Smooth muscle cell (in vitro differentiated cells): ENCODE measurements at regions not wholly inside any gene's neighbourhood (a gene's known extent, or its start where the extent isn't known, plus 50 kb on each side); places are given as distances from the start of the nearest gene placed in this dataset.

Experiments used
- DNase-seq: peaks from one replicate; lab custom pipeline; 2025; ENCODE audit not compliant: unreplicated experiment; lab: John Stamatoyannopoulos, UW
- H2AFZ ChIP-seq: fragments of 200-600 bp; sonication (generic); 2 replicates; pipeline ENCODE4 v1.6.0; 2016; ENCODE audit warnings: antibody characterized with exemption, low read depth, mild to moderate bottlenecking
- H3F3A ChIP-seq: fragments of 200-600 bp; sonication (generic); 2 replicates; pipeline ENCODE4 v1.6.0; 2017; ENCODE audit warnings: antibody characterized with exemption, low read depth
- H3K27ac ChIP-seq: fragments of 200-600 bp; sonication (generic); 2 replicates; pipeline ENCODE4 v1.5.1; 2016; ENCODE audit warnings: low read depth, mild to moderate bottlenecking
- H3K27me3 ChIP-seq: fragments of 200-600 bp; sonication (generic); 2 replicates; pipeline ENCODE4 v1.6.1; 2016; ENCODE audit warnings: low read depth, mild to moderate bottlenecking
- H3K36me3 ChIP-seq: fragments of 200-600 bp; sonication (generic); 2 replicates; pipeline ENCODE4 v1.5.1; 2016; ENCODE audit warnings: low read depth
- H3K4me1 ChIP-seq: fragments of 200-600 bp; sonication (generic); 2 replicates; pipeline ENCODE4 v1.5.1; 2016; ENCODE audit warnings: low read depth
- H3K4me2 ChIP-seq: fragments of 200-600 bp; sonication (generic); 2 replicates; pipeline ENCODE4 v1.6.0; 2016; ENCODE audit warnings: mild to moderate bottlenecking
- H3K4me3 ChIP-seq: fragments of 200-600 bp; sonication (generic); 2 replicates; pipeline ENCODE4 v1.5.1; 2016; ENCODE audit warnings: mild to moderate bottlenecking
- H3K79me2 ChIP-seq: fragments of 200-600 bp; sonication (generic); 2 replicates; pipeline ENCODE4 v1.6.0; 2016; ENCODE audit warnings: low read depth, mild to moderate bottlenecking
- H3K9ac ChIP-seq: fragments of 200-600 bp; sonication (generic); 2 replicates; pipeline ENCODE4 v1.6.0; 2016; ENCODE audit warnings: low read depth
- H3K9me3 ChIP-seq: fragments of 200-600 bp; sonication (generic); replicated peaks from 2 replicates; pipeline ENCODE4 v1.5.1; 2016; ENCODE audit warnings: low read depth
- H4K20me1 ChIP-seq: fragments of 200-600 bp; sonication (generic); 2 replicates; pipeline ENCODE4 v1.6.0; 2016; ENCODE audit warnings: low read depth
- CTCF ChIP-seq: fragments of 200-600 bp; sonication (generic); IDR thresholded peaks from 2 replicates; pipeline ENCODE4 v1.5.1; 2017; ENCODE audit warnings: borderline replicate concordance, mild to moderate bottlenecking, antibody characterized with exemption; ENCODE audit not compliant: insufficient read depth, poor library complexity, severe bottlenecking
- WGBS: methylation state at CpG from one replicate; pipeline ENCODE4 v1.1.7; 2016; ENCODE audit warnings: low lambda C conversion rate; 5-methylcytosine and 5-hydroxymethylcytosine counted together

- no peaks in the 10 kb centered on the region for H3K4me1 ChIP-seq
- H3F3A ChIP-seq, result no peaks in the 10 kb centered on the region
- no peaks in the 10 kb centered on the region for H3K9me3 ChIP-seq
- H3K27me3 ChIP-seq, result no peaks in the 10 kb centered on the region
- H3K79me2 ChIP-seq, result no peaks in the 10 kb centered on the region
- 93% methylated on average over 12 of the region's 12 CpGs for WGBS
- H3K4me2 ChIP-seq, result no peak overlapping the region
- no peak overlapping the region for H2AFZ ChIP-seq
- H4K20me1 ChIP-seq, result no peaks in the 10 kb centered on the region
- TF ChIP-seq CTCF, result no peak
- no peak overlapping the region for H3K4me3 ChIP-seq
- no peak overlapping the region for H3K27ac ChIP-seq
- H3K9ac ChIP-seq, result no peak overlapping the region
- no peak for DNase-seq
- H3K36me3 ChIP-seq, result no peaks in the 10 kb centered on the region
Measured at GRCh38 chr10:128814024-128814423, 653.0 kb upstream of the MGMT start.

- Histone ChIP-seq H3K9ac (no peak overlapping the region), H4K20me1 (no peaks in the 10 kb centered on the region), H2AFZ (no peak overlapping the region), H3K27ac (no peak overlapping the region), H3K4me1 (no peaks in the 10 kb centered on the region), H3K79me2 (no peaks in the 10 kb centered on the region), H3K4me3 (no peak overlapping the region), H3F3A (no peaks in the 10 kb centered on the region), H3K36me3 (no peaks in the 10 kb centered on the region), H3K4me2 (no peak overlapping the region), H3K27me3 (no peaks in the 10 kb centered on the region), H3K9me3 (no peaks in the 10 kb centered on the region)
- WGBS, result 92% methylated on average over 4 of the region's 4 CpGs
- no peak for TF ChIP-seq CTCF
- DNase-seq, result no peak
Measured at GRCh38 chr10:128814782-128815181, 652.3 kb upstream of the MGMT start.

- TF ChIP-seq CTCF, result no peak
- Histone ChIP-seq H3F3A (no peaks in the 10 kb centered on the region), H3K79me2 (no peaks in the 10 kb centered on the region), H3K4me2 (no peak overlapping the region), H3K9ac (no peak overlapping the region), H4K20me1 (no peaks in the 10 kb centered on the region), H3K27ac (no peak overlapping the region), H3K27me3 (no peaks in the 10 kb centered on the region), H3K4me1 (no peaks in the 10 kb centered on the region), H2AFZ (no peak overlapping the region), H3K36me3 (no peaks in the 10 kb centered on the region), H3K9me3 (no peaks in the 10 kb centered on the region), H3K4me3 (no peak overlapping the region)
- DNase-seq, result no peak
- WGBS, result 80% methylated on average over 2 of the region's 2 CpGs
Measured at GRCh38 chr10:128816726-128817125, 650.3 kb upstream of the MGMT start.

- DNase-seq, result no peak
- no peak for TF ChIP-seq CTCF
- Histone ChIP-seq H4K20me1 (no peaks in the 10 kb centered on the region), H3K9me3 (no peaks in the 10 kb centered on the region), H3K4me1 (no peaks in the 10 kb centered on the region), H2AFZ (no peak overlapping the region), H3K9ac (no peak overlapping the region), H3K4me3 (no peak overlapping the region), H3K36me3 (no peaks in the 10 kb centered on the region), H3F3A (no peaks in the 10 kb centered on the region), H3K27me3 (no peaks in the 10 kb centered on the region), H3K4me2 (no peak overlapping the region), H3K79me2 (no peaks in the 10 kb centered on the region), H3K27ac (no peak overlapping the region)
- WGBS, result 89% methylated on average over 2 of the region's 2 CpGs
Measured at GRCh38 chr10:128817636-128818035, 649.4 kb upstream of the MGMT start.
